Osteoblast (primary cell): ENCODE measurements at regions not wholly inside any gene's neighbourhood (a gene's known extent, or its start where the extent isn't known, plus 50 kb on each side); places are given as distances from the start of the nearest gene placed in this dataset.
A peak's percentile ranks its signal among the peaks of the same experiment; 100 is the strongest.

Source experiments
- DNase-seq: peaks from one replicate; pipeline ENCODE4 v3.0.0; 2011; ENCODE audit warnings: low spot score, mixed read lengths; ENCODE audit not compliant: insufficient read length; ENCODE audit errors: missing footprints
- H2AFZ ChIP-seq: 2 replicates; pipeline ENCODE4 v1.6.0; 2011; ENCODE audit warnings: mild to moderate bottlenecking, low read length
- H3K27ac ChIP-seq: 2 replicates; pipeline ENCODE4 v1.5.1; 2011; ENCODE audit warnings: mild to moderate bottlenecking, low read depth, low read length, moderate library complexity
- H3K27me3 ChIP-seq: 2 replicates; pipeline ENCODE4 v1.6.0; 2012; ENCODE audit warnings: mild to moderate bottlenecking, control low read depth, inconsistent platforms, low read length, moderate library complexity; ENCODE audit not compliant: insufficient read depth
- H3K36me3 ChIP-seq: 2 replicates; pipeline ENCODE4 v1.5.1; 2011; ENCODE audit warnings: mild to moderate bottlenecking, low read length, control low read depth, moderate library complexity; ENCODE audit not compliant: insufficient read depth
- H3K4me1 ChIP-seq: 2 replicates; pipeline ENCODE4 v1.5.1; 2011; ENCODE audit warnings: mild to moderate bottlenecking, low read length, control low read depth, moderate library complexity; ENCODE audit not compliant: insufficient read depth
- H3K4me2 ChIP-seq: 2 replicates; pipeline ENCODE4 v1.6.0; 2011; ENCODE audit warnings: mild to moderate bottlenecking, low read length; ENCODE audit not compliant: insufficient read depth
- H3K4me3 ChIP-seq: fragments of 200-600 bp; sonication (generic); 3 replicates; pipeline ENCODE4 v1.5.1; 2012; ENCODE audit warnings: mild to moderate bottlenecking, low read length, inconsistent platforms; ENCODE audit not compliant: insufficient read depth
- H3K79me2 ChIP-seq: 2 replicates; pipeline ENCODE4 v1.6.0; 2012; ENCODE audit warnings: mild to moderate bottlenecking, low read length, control low read depth, inconsistent platforms; ENCODE audit not compliant: insufficient read depth
- H3K9me3 ChIP-seq: 2 replicates; pipeline ENCODE4 v1.5.1; 2011; ENCODE audit warnings: low read depth, low read length, control low read depth
- H4K20me1 ChIP-seq: 2 replicates; pipeline ENCODE4 v1.6.0; 2012; ENCODE audit warnings: mild to moderate bottlenecking, low read length, control low read depth; ENCODE audit not compliant: insufficient read depth
- TF ChIP-seq, protein P1 (sequence below): IDR thresholded peaks from 2 replicates; pipeline ENCODE4 v1.5.1; 2011; ENCODE audit warnings: mild to moderate bottlenecking, low read depth, low read length, moderate library complexity; ENCODE audit errors: extremely low read depth

DNA sequence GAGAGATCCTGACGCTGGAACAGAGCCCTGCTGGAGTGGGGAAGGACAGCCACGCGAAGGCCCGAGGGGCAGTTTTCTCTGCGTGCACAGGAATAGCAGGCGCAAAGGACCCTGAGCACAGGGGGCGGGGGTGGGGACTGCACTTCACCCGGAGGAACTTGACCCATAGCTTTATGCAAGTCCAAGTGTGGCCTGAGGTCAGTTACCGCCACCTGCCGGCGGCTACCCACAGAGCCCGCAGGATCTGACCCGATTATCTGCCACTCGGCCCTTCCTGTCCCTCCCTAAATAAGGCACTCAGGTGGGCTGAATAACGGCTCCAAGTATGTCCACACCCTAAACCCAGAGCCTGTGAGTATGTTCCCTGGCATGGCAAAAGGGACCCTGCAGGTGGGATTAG, 65.4 kb upstream of the FCN1 start:
- TF ChIP-seq, protein P1, sequence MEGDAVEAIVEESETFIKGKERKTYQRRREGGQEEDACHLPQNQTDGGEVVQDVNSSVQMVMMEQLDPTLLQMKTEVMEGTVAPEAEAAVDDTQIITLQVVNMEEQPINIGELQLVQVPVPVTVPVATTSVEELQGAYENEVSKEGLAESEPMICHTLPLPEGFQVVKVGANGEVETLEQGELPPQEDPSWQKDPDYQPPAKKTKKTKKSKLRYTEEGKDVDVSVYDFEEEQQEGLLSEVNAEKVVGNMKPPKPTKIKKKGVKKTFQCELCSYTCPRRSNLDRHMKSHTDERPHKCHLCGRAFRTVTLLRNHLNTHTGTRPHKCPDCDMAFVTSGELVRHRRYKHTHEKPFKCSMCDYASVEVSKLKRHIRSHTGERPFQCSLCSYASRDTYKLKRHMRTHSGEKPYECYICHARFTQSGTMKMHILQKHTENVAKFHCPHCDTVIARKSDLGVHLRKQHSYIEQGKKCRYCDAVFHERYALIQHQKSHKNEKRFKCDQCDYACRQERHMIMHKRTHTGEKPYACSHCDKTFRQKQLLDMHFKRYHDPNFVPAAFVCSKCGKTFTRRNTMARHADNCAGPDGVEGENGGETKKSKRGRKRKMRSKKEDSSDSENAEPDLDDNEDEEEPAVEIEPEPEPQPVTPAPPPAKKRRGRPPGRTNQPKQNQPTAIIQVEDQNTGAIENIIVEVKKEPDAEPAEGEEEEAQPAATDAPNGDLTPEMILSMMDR, result peak; percentile 13
- Histone ChIP-seq H3K36me3 (no peaks in the 10 kb centered on the region), H3K4me3 (no peak overlapping the region), H3K27me3 (peaks cover 3% of the 10 kb centered on the region), H3K9me3 (no peaks in the 10 kb centered on the region), H2AFZ (no peak overlapping the region), H3K4me2 (no peak overlapping the region), H3K79me2 (no peaks in the 10 kb centered on the region), H3K4me1 (no peaks in the 10 kb centered on the region), H3K27ac (no peak overlapping the region), H4K20me1 (no peaks in the 10 kb centered on the region)
- peak; percentile 76 for DNase-seq

DNA sequence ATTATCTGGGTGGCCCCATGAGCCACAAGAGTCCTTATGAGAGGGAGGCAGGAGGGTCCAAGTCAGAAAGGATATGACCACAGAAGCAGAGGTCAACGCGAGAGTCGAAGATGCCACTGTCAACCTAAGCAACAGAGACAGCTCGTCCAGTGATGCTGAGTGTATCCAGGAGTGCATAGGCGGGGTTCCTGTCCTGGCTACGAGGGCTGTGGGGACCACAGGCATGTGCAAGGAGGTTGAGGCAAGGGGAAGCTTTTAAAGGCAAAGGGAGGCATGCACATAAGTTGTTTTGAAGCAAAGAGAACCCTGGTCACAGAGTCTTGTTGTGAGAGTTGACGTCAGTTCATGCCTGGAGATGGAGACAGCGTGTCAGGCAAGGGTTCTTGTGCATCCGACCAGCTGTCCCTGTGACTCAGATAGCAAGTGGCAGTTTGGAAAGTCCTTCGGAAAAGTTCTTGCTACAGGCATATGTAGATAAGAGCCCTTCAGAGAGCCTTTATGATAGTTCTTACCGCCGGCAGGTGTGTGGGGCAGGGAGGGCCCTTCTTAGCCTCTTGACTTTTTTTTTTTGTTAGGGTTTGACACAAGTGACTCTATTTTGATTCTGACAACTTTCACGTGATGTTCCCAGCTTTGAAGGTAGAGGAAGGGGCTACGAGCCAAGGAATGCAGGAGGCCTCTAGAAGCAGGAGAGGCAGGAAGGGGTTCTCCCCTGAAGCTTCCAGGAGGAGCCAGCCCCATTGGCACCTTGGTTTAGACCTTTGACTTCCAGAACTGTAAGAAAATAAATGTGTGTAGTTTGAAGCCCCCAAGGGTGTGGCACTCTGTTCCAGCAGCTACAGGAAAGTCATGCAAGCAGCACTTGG, 66.0 kb upstream of the FCN1 start:
- no peaks in the 10 kb centered on the region for H3K9me3 ChIP-seq
- peaks cover 3% of the 10 kb centered on the region for H3K27me3 ChIP-seq
- no peaks in the 10 kb centered on the region for H4K20me1 ChIP-seq
- no peak overlapping the region for H3K4me3 ChIP-seq
- no peaks in the 10 kb centered on the region for H3K79me2 ChIP-seq
- H3K4me1 ChIP-seq, result no peaks in the 10 kb centered on the region
- H2AFZ ChIP-seq, result no peak overlapping the region
- no peaks in the 10 kb centered on the region for H3K36me3 ChIP-seq
- TF ChIP-seq, protein P1, result no peak
- H3K4me2 ChIP-seq, result no peak overlapping the region
- no peak overlapping the region for H3K27ac ChIP-seq
- DNase-seq, result no peak

DNA sequence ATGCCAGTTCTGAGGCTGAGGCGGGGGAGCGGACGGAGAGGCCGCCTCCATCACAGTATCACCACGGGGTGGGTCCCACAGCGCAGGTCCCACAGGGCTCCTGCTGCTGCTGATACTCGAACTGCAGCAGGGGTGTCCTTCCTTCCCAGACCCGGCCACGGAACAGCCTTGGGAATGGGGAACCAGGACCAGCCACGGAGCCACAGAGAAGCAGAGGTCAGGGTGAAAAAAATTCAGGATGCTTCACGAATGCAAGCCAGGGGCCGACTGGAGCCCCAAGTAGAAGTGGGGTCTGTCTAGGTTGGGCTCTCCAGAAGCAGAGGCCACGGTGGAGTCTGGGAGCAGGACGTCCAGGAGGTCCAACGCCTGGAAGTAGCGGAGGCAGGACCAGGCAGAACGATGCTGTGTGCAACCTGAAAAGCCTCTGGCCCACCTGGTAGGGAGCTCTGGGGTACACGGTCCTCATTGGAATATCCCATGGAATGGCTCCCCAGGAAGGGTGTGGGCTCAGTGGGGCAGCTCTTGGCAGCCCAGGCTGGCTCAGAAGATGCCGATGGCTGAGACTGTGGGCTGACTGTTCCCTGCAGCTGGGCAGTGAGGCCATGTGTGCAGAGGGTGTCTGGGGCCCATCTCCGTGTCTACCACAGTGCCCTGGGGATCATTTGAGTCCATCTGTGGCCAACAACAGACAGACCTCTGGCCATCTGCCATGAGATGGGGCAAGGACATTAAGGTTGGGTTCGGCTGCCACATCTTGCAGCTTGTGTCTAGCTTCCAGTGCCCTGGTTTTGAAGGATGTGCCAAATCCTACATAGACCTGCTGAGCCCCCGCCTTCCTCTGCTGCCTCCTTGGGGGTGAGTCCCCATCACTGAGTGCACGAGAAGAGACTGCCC, 66.9 kb upstream of the FCN1 start:
- Histone ChIP-seq H3K27me3 (peaks cover 3% of the 10 kb centered on the region), H3K79me2 (no peaks in the 10 kb centered on the region), H3K9me3 (no peaks in the 10 kb centered on the region), H3K4me2 (no peak overlapping the region), H2AFZ (no peak overlapping the region), H3K27ac (no peak overlapping the region), H3K4me1 (no peaks in the 10 kb centered on the region), H3K4me3 (no peak overlapping the region), H4K20me1 (no peaks in the 10 kb centered on the region), H3K36me3 (no peaks in the 10 kb centered on the region)
- DNase-seq, result no peak
- TF ChIP-seq, protein P1, result no peak

DNA sequence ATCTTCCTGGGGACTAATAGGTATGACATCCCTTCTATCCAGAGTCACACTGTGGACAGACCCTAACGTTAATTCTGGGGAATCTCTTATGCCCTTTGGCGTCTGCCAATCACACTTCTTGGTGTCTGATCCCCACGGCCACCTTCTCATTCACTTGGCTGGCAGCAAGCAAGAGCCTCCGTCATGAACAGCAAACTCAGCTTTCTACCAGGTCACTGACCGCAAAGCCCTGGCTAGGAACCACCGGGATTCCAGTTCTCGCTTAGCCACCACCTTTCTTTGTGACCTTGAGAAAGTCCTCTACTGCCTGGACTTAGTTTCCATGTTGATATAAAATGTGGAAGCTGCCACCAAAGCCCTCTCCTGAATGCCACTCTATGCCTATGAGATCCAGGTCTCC, 67.7 kb upstream of the FCN1 start:
- Histone ChIP-seq H3K27me3 (no peaks in the 10 kb centered on the region), H3K4me3 (no peak overlapping the region), H3K9me3 (no peaks in the 10 kb centered on the region), H3K36me3 (no peaks in the 10 kb centered on the region), H2AFZ (no peak overlapping the region), H3K4me2 (no peak overlapping the region), H3K27ac (no peak overlapping the region), H3K4me1 (no peaks in the 10 kb centered on the region), H3K79me2 (no peaks in the 10 kb centered on the region), H4K20me1 (no peaks in the 10 kb centered on the region)
- TF ChIP-seq, protein P1, result no peak
- DNase-seq, result peak; percentile 47
